ENCODE measurements at regions not wholly inside any gene's neighbourhood (a gene's known extent, or its start where the extent isn't known, plus 50 kb on each side); places are given as distances from the start of the nearest gene placed in this dataset.
"Not testable (repeated sequence)": the region's sequence is repeated elsewhere in the genome, so short reads cannot be mapped to it uniquely, and the experiment has no call there.

DNA sequence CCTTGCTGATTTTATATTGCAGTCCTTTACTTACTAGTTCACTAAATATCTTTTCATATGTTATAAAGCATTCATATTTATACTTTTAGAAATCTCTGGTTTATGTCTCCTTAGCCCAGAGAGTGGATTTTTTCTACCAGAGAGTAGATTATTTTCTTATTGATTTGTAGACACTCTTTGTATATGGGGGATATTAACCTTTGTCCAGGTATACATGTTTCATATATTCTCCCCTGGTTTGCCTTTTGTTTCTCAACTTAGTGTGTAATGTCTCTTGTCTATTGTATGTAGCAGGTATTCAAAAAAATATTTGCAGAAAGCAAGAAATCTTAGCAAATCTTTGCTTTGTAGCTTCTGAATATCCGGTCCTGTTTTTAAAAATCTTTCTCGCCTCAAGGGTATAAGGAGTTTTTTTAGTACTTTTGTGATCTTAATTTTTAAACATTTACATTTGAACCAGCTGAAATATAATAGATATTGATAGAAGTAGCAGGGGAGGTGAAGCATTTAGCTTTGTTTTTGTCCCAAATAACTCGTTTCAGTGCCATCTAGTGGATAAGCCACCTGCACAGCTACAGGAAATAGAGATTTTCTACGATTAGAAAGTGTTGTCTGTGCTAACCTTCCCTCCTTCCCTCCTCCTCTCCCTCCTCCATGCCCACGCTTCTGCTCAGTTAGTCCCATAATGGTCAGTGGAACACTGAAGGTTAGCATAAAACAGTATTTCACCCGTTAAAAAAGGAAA, 97.0 kb downstream of the PHETA1 start:
- no peak for DNase-seq

DNA sequence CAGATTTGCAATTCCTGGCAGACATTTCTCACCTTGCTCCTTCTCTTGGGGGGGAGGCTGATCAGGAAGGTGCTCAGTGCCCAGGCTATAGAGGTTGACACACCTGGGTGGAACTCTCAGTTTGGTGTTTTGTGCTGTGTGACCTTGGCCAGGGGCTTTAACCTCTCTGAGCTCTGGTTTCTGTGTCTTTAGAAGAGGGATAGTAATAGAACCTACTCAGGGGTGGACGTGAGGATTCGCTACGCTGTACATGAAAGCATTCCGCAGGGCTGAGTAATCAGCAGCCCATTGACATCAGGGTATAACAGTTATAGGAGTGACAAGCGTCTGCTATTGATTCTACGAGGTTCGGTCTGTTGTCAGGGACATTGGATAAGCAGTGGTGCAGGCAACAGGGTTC, 98.1 kb downstream of the PHETA1 start:
- no peak for DNase-seq

DNA sequence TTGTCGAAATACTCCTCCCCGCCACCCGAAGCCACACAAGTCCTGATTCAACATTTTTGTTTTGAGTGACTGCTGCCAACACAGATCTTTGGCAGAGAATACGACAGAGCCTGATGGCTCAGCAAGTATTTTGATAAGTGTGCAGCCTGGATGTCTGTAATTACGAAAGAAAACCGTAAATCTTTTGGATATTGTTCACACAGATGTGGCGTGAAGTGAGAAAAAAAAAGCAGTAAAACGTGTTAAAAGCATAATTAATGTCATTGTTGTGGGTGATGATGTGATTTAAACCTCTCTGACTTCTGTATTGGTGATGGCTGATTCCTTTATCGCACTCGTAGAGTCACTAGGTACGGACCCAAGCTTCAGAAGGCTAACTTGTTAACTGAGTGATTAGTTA, 98.7 kb downstream of the PHETA1 start:
- DNase-seq = no peak

DNA sequence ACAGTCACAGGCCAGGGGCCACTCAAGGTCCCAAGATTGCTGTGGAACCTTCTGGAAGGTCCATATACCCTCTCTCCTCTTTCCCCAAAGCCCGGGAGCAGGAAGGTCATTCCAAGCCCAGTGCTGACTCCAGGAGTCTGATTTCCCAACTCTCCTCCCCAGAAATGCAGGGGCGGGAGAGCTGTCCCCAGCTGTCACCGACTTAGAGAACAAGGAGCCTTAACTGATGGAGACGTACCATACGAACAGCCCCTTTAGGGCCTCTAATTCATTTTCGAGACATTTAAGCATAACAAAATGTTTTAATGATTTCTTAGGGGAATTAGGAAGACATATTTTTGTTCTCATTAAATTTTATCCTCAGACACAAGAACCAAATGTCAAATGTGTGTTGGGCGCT, 99.2 kb downstream of the PHETA1 start:
- no peak for DNase-seq

DNA sequence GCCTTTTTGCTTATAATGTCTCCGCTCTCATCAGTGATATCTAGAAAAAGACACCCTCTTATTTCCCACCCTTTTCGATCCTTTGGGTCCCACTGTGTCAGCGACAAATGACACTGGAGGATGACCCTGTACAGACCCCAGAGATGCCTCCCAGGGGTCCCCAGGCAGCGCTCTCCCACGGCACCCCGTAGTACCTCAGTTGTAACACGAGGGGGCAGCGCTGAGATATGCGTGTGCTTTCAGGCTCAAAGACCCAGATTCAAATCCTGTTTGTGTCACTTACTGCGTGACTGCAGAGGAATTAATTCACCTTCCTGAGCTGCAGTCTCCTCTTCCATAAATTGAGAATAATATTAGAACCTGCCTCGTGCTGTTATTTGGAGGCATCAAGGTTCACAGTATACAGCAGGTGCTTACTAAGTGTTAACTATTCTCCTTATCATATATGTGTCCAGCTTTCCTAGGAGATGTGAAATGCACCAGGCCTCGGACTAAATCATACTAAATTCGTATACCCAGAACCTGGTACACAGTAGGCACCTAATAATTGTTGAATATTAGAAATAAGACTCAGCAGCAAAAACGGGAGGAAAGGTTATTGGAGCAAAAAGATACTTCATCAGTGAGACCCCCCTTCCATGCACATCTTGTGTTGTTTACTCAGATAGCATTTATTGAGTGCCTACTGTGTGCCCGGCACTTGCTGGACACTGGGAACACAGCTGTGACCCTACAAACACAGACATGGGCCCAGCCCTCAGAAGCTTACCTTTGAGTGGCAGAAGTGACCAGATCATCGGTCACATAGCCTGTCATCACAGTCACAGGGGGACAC, 99.9 kb downstream of the PHETA1 start:
- no peak for DNase-seq

DNA sequence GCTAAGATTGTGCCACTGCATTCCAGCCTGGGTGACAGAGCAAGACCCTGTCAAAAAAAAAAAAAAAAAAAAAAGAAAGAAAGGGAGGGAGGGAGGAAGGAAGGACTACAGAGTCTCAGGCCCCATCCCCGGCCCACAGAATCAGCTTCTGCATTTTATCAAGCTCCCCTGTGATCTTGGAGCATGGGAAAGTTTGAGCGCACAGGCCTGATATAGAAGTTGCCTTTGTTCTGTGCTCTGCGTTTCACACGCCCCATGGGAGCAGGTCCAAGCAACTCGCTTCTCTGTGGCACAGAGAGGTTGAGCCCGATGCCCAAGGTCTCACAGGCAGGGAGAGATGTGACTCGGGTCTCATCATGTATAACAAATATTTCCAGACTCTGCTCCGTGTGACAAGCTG, 101.8 kb downstream of the PHETA1 start:
- DNase-seq = no peak

DNA sequence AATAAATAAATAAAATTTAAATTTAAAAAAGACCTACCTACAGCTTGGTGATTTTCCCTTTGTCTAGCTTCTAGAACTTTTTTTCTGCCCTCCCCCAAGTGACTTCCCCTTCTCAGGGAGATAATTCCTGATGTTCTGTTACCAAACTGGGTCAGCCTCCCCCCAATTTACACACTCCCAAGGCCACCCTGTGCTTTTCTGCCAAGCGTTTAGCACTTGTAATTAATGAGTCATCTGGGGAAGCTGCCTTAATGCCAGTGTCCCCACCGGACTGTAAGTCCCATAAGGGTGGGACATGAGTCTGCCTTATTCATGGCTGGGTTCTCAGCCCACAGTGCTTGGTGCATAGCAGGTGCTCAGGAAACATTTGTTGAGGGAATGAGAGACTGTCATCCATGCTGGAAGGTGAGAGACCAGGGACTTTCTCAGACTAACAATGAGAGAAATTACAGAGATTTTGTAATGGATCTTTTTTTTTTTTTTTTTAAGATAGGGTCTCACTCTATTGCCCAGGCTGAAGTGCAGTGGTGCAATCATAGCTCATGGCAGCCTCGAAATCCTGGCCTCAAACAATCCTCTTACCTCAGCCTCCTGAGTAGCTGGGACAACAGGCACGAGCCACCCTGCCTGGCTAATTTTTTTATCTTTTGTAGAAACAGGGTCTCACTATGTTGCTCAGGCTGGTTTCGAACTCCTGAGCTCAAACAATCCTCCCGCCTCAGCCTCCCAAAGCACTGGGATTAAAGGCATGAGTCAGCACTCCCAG, 106.8 kb downstream of the PHETA1 start:
- no peak for DNase-seq

DNA sequence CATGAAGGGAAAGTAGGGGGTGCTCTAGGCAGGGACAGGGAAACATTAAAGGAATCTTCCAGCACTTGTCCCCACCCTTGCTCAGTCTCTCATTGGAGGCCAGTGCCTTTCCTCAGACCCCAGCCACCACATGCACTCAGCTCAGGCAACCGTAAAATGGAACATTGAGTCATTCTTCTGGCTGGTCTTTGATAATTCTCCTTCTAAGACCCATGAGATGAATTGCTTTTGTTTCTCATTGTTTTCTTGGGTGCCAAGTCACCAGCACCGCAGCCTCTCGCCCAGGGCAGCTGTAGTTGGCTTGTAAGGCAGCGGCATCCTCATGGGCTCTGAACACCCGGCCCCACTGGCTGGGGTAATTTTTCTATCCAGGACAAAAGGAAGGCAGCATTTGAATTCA, 108.2 kb downstream of the PHETA1 start:
- no peak for DNase-seq

DNA sequence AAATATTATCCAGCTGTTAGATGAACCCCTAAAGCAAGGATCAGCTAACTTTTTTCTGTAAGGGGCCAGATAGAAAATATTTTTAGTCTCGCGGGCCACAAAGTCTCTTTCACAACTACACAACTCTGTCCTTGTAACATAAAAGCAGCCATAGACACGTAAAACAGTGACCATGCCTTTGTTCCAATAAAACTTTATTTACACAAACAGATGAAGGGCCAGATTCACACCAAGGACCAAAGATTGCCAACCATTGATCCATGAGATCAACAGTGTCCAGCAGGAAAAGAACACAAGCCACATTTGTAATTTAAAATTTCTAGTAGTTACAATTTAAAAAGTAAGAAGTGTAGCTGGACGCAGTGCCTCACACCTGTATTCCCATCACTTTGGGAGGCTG, 109.7 kb downstream of the PHETA1 start:
- DNase-seq = no peak

DNA sequence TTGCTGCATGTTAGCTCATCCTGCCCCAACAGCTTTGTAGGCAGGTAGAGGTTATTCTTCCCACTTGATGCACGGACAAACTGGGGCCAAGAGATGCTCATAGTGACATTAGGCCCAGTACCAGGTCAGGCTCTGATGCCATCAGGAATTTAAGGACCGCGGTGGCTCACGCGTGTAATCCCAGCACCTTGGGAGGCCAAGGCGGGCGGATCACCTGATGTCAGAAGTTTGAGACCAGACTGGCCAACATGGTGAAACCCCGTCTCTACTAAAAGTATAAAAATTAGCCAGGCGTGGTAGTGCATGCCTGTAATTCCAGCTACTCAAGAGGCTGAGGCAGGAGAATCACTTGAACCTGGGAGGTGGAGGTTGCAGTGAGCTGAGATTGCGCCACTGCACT, 110.8 kb downstream of the PHETA1 start:
- not testable (repeated sequence) for DNase-seq

DNA sequence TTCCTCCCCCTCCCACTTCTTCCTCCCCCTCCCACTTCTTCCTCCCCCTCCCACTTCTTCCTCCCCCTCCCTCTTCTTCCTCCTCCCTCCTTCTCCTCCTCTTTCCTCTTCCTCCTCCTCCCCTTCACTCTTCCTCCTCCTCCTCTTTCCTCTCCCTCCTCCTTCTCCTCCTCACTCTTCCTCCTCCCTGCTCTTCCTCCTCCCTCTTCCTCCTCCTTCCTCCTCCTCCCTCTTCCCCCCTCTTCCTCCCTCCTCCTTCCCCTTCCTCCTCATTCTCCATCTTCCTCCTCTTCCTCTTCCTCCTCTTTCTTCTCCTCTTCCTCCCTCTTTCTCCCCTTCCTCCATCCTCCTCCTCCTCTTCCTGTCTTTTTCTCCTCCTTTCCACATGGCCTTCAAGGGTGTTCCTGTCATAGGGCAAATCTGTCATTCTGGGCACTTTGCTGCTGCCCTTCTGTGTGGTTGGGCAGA, 111.4 kb downstream of the PHETA1 start:
- no peak for DNase-seq

DNA sequence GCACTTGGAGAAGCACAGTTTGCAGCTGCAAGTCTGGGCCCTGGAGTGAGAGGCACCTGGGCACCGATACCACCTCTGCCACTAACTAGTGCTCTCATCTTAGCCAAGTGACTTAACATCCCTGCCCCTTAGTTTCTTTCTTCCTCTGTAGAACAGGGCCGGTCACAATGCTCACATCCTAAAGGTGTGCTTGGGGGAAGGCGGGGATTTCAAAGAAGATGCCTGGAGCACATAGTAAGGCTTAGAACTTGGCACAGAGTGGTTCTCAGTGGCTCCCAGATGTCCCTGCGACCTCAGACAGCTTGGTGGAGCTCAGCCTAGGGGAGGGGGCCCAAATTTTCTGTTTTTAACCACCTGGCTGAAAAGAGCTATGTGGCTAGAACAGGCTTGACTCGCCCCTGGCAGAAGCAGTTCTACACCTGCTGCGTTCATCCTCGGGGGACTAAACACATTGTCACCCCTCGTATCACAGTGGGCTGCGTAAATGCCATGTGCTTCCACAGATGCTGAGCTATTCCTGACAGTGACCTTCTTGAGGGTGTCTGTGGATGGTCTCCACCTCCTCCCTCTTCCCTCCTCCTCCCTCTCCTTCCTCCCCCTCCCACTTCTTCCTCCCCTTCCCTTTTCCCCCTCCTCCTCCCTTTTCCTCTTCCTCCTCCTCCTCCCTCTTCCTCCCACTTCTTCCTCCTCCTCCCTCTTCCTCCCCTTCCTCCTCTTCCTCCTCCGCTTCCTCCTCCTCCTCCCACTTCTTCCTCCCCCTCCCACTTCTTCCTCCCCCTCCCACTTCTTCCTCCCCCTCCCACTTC, 112.1 kb downstream of the PHETA1 start:
- no peak for DNase-seq

DNA sequence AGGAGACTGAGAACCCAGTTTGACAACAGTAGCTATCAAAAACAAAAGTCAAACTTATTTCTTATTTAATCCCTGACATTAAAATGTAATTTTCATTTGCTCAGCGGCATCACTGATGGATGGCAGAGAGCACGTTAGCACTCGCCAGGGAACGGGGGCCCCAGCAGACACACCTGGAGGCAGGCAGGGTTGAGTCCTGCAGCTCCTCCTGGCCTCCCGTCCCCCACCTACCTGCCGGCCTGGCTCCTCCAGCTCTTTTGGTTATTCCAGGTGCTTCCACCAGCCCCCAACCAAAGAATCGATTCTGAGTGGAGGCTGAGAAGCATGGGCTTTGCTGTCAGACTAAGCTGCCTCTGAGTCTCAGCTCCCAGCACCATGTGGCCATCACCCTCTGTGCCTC, 113.6 kb downstream of the PHETA1 start:
- no peak for DNase-seq

DNA sequence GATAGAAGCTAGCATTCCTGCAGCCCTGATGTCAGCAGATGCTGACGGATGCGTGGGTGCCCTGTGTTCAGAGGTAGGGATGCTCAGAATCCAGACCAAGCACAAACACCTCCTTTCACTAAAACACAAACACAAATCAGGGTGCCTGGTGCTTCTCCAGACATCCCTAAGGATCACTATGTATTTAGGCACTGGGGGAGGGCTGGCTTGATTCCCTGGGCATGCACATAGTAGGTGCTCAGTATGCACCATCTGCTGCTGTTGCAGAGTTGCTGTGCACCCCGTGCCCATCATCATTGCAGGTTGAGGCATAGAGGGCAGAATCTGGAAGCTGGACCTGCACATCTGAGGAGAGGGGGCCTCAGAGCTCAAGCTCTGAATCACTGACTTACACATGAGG, 114.8 kb downstream of the PHETA1 start:
- DNase-seq = no peak

DNA sequence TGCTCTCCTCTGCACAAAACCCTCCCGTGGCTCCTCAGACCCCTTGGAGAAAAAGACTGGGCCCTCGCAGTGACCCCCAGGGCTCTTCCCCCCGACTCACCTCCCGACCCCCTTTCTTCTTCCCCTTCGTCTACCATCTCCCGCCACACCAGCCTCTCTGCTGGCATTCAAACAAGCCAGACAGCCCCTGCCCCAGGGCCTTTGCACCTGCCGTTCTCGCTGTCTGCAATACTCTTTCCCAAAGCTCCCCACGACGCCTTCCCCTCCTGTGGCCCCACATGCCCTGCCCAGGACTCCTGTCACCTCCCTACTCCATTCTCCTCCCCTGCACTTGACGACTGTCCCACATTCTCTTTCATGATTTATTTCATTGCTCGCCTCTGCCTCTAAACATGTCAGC, 115.7 kb downstream of the PHETA1 start:
- DNase-seq = no peak

DNA sequence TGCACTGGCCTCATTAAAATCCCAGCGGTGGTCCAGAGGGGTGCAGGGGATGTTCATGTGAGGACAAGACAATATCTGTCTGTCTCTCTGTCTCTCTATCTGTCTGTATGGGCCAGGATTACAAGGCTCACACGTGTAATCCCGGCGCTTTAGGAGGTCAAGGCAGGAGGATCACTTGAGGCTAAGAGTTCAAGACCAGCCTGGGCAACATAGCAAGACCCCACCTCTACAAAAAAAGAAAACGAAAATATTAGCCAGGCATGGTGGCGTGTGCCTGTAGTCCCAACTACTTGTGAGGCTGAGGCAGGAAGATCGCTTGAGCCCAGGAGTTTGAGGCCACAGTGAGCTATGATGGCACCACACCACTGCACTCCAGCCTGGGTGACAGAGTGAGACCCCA, 117.1 kb downstream of the PHETA1 start:
- DNase-seq = no peak

DNA sequence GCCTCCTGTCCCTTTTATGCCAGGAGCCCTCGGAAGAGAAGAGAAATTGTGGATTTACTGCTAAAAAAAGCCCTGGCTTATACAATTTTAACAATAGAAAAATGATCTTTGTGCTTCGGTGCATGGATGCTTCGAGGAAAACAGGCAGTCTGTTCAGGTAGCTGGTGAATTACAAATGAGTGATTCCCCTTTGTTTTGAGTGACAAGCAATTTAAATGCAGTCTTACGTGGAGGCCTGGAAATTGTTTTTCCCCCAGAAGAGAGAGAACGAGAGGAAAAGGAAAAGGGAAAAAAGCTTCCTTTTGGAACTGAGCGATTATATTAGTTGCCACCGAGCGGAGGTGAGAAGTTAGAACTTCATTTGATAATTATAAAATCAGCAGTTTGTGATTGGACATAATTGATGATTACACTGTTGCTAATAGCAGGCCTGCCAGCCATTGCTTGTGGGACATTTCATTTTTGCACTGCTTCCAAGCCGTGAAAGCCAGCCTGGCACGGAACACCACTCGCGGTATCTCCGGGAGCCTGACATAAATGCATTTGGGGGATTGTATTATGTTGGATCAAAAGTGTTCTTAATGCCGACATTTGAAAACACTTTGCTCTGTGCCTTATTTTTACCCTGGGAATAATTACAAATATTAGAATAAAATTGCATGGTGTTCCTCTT, 117.7 kb downstream of the PHETA1 start:
- DNase-seq = no peak

DNA sequence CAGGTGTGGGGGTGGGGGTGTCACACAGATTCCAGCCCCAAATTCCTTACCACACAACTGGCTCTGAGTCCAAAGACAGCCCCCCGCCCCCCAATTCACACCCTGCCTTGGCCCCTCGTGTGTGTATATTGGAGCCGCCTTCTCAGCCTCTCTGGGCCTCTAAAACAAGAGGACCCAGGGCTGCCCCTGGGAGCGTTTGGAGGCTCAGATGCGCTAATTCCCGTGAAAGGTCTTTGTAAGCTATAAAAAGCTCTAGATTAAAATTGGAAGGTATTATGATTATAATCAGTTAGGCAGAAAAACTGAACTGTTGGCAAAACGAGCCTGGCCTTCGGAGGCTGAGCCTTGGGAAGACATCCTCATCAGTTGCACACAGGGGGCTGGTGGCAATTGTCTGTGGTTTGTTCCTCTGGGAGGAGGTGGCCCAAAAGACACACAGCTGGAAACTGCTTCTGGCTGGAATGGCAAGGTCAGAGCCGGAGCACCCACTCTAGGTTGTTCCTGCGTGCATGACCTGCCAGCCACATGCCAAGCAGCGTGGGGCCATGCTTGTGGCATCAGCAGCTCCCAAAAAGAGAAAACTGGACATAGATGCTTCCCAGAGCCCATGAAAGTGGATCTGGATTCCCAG, 118.5 kb downstream of the PHETA1 start:
- DNase-seq = no peak

DNA sequence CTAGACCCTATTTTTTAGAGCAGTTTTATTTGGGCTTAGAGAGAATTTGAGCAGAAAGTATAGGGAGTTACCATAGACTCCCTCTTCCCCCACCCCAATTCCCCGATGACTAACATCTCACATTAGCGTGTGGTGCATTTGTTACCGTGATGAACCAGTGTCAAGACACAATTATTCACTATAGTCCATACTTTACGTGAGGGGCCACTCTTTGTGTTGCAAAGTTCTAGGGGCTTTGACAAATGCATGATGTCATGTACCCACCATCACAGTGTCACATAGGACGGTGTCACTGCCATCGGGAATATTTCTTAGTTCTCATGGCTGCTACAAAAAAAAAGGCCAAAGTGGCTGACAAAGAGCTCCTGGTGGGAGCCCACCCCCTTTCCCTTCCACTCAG, 119.1 kb downstream of the PHETA1 start:
- DNase-seq = no peak

DNA sequence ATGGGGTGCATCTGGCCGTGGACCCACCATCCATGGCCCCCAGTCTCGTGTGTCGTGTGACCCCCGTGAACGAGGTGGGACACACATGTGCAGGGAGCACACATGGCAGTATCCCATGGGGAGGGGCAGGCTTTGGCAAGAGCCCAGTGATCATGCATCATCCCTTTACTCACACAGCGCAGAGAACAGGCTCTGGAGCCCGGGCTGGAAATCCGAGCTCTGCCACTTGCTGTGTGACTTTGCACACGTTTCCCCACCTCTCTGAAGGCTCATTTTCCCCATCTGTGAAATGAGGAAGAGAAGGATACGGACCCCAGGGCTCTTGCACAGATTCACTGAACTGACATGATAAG, 119.9 kb downstream of the PHETA1 start:
- DNase-seq = no peak

DNA sequence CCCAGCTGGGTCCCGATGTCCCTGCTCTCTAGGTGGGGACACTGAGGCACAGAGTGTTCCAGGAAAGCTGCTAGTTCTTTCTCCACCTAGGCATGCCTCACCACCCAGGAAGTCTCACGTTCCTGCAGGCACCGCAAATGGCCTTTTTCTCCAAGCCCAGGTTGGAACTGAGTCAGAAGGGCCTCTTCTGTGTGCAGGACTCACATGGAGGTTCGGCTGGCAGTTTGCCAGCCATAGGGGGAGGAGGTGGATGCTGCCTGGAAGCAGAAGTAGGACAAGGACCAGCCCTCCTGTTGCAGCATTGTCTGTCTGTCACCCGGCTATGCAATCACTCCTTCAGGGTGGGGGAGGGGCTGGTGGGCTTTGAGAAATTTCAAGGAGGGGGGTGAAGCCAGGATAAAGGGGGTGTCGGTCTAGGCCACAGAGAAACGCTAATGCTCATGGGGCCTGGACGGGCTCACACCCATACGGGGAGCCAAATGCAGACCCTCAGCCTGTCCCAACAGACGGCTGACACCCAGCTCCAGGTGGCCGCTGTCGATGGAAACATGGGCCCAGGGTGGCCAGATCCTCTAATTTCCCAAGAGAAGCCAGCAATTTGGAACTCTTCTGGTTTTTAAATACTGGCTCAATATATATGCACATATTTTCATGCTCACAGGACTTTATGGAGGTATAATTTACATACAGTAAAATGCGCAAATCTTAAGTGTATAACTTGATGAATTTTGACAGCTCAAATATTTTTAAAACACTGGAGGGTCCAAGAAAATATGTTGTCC, 120.5 kb downstream of the PHETA1 start:
- no peak for DNase-seq
